Right lung (tissue), 2 donors: ENCODE measurements at regions not wholly inside any gene's neighbourhood (a gene's known extent, or its start where the extent isn't known, plus 50 kb on each side); places are given as distances from the start of the nearest gene placed in this dataset.
"Not testable (repeated sequence)": the region's sequence is repeated elsewhere in the genome, so short reads cannot be mapped to it uniquely, and the experiment has no call there.

ENCODE experiments used
- DNase-seq, 2 donors: peaks; one replicate each; pipeline ENCODE4 v3.0.0-alpha.2; 2013

DNA sequence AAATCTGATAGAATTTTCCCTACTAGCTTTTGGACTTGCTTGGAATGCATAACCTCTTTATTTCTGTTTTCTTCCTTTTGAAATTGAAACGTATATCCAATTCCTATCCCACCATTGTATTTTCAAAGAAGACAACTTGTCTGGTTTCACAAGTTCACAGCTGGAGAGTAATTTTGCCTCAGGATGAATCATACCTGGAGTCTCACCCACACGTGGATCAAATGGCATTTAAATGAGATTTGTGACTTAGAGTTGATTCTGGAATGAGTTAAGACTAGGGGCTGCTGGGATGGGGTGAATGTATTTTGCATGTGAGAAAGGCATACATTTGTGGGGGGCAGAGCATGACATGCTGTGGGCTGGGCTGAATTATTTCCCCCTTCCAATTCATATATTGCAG lies 516.5 kb upstream of the MGAT4C start:
- no peak for DNase-seq

DNA sequence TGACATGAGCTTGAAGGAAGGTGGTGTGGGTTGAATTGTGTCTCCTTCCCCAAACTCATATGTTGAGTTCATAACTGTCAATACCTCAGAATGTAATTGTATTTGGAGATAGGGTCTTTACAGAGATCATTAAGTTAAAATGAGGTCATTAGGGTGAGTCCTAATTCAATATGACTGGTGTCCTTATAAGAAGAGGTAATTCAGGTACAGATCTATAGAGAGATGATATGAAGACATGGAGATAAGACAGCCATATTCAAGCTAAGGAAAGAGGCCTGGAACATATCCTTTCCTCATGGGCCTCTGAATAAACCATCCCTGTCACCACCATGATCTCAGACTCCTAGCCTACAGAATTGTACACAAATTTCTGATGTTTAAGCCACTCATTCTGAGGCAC lies 514.7 kb upstream of the MGAT4C start:
- DNase-seq: no peak

DNA sequence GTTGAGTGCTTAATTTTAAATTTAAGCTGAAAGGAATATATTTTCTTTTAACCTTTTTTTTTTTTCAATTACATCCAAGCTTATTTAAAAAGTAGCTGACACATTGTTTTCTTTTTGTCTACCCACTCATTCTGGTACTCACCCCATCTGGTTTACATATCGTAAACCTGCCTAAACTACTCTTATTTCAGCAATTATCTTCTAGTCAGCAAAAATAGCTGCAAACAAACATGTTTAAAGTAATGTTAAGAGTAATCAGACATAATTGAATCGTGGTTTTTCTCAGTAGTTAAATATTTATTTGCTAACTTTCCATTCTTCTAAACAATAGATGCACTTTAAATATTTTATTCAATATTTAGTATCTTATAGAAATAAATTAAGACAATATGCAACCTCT lies 492.7 kb upstream of the MGAT4C start:
- DNase-seq: no peak

- no peak for DNase-seq
These were observed 488.5 kb upstream of the MGAT4C start for GRCh38 chr12:86744547-86745212.

DNA sequence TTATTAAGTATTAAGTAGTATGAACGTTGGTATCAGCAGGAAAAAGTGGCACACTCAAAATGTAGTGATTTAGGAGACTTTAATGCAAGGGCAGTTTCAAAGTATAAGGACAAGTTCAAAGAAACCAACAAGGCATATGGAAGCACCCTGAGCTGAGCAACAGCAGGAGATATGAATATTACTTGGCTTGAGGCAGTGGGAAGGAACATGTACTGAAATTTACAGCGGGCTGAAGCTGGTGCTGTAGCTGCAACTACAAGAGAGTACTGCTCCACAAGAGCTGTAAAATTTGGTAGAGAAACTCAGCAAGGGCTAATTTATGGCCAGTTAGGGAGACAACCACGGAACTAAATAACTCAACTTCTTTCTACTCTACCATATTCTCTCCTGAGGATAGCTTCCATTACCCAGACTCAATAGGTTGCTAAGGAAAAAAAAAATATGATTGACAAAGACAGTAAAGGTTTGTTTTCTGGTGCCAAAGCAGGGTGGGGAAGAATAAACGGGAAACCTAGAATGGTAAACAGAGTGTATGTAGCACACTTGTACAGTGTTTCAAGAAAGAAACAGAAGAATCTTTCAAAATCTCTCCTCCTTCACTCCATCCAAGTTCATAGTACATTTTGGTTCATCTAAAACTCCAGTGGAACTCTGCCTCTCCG lies 487.8 kb upstream of the MGAT4C start:
- no peak for DNase-seq

DNA sequence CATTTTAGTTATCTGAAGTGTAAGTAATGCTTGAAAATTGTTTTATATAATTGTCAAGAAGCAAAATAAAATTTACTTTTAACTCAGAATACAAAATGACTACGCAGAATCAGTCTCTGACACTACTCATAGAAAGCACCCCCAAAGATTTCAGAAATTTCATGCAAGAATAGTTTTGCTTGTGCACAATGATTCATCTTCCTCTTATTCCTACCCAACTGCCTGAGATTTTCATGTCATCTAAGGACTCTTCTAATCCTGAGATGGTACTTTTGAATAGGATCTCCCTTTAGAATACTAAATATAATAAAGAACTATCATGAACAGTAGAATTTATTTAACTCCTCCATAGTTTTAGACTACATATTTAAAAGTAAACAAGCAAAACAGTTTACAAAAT lies 485.3 kb upstream of the MGAT4C start:
- no peak for DNase-seq

GRCh38 chr12:86735851-86736250 lies 479.7 kb upstream of the MGAT4C start:
- DNase-seq: no peak

- no peak for DNase-seq
These were observed 478.9 kb upstream of the MGAT4C start for GRCh38 chr12:86735072-86735471.

GRCh38 chr12:86730233-86730632 lies 474.0 kb upstream of the MGAT4C start:
- no peak for DNase-seq

DNA sequence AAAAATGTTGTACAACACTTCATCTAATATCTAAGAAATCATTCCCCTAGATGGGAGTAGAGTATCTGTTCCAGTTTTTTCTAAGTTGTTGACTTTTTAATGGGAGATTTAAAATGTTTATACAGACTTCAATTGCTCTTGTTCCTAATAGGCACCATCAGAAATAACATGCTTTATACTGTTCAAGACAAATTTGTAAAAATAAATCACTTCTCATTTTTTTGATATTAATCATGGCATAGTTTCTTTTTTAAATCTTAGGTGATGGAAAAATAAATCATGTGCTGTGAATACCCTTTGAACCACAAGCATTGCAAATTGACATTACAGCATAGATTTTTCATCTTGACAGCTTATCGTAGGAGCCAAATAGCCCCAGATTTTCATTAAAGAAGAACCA lies 473.5 kb upstream of the MGAT4C start:
- no peak for DNase-seq

GRCh38 chr12:86727160-86727559 lies 471.0 kb upstream of the MGAT4C start:
- DNase-seq: peak in 1 of 2 donors; percentile 24

DNA sequence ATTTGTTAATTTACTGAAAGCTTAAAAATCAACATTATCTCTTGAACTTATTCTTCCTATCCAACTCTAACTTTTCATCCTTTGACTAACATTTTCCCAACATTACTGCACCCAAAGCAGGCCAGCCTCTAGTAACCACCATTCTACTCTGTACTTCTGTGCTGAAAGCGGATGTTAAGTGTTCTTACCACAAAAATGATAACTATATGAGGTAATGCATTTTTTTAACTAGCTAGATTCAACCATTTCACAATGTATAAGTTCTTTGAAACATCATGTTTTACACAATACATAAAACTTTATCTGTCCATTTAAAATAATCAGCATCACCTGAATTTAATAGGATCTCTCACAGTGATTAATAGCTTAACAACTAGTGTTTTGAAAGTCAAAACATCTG lies 468.5 kb upstream of the MGAT4C start:
- no peak for DNase-seq

DNA sequence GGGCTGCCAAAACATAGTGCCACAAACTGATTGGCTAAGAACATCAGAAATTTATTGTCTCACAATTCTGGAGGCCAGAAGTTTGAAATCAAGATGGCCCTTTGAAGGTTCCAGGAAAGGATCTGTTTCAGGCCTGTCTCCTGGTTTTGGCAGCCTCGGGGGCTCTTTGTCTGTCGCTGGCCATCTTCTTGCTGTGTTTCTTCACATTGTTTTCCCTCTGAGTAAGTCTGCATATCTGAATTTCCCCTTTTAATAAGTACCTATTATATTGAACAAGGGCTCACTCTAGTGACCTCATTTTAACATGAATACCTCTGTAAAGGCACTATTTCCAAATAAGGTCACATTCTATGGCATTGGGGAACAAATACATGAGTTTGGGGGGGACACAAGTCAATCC lies 467.1 kb upstream of the MGAT4C start:
- no peak for DNase-seq

- no peak for DNase-seq
These were observed 465.7 kb upstream of the MGAT4C start for GRCh38 chr12:86721713-86722397.

DNA sequence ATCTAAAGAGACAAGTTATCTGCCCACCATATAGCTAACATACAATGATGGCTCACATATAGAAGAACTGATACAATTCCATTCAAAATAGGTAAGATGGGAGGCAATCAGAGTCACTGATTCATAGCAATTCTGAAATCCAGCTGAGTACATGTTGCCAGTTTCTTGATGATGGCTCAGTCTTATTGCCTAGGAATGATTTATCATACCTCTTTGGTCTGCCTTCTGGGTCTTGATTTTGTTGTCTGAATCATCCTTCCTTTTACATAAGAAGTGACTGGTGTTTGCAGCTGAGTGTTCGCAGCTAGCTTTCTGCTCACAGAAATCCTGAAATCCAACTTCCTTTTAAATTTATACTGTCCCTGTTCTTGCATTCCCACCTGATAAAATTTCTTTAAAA lies 463.2 kb upstream of the MGAT4C start:
- DNase-seq: no peak

DNA sequence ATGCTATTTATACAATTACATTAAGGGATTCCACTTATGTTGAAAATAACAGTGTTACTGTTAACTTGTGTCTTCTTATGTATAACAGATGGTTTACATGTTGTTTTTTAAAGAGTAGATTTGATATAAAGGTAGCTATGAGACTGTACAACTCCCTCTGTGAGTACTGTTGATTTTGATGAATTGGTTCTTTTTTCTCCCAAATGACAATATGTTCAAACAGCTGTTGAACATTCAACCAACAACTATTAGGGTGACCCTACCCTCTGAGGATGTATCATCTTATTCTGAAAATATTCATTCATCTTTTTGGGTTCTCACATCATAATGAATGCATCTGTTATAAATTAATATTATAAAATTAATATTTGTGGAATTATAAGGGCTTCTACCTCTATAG lies 456.9 kb upstream of the MGAT4C start:
- DNase-seq: no peak

DNA sequence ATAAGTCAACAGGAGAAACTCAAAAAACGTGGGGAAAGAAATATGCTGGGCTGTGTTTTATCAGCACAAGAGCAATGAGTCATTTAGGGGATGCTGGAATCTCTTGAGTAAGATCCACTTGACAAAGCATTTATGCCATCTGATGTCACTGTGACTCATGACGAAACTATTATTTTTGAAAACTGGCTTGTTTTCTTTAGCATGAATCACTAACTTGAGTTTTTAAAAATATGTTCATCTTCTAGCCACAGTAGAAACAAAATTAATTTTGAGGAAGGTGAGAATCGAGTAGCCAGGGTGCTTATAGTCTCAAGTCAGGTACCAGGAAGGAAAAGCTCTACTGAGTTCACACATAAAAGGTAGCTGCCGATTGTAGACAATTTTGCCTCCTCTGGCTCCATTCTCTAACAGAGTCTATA lies 456.2 kb upstream of the MGAT4C start:
- DNase-seq: no peak

DNA sequence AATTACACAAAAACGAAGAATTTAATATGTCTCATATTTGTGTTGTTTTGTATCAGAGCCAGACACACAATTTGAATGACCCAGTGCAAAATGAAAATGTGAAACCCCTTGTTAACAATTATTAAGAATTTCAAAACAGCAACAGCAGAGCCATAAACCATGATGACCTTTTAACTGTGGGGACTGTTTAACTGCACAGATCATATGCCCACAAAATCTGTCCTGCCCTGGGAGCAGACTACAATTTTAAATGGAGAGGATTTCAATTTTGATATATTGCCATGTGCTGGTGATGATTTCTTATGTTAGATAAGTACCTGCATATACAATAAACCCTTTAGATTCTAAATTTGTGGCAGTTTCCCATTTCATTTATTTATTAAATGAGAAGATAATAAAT lies 455.5 kb upstream of the MGAT4C start:
- DNase-seq: no peak

DNA sequence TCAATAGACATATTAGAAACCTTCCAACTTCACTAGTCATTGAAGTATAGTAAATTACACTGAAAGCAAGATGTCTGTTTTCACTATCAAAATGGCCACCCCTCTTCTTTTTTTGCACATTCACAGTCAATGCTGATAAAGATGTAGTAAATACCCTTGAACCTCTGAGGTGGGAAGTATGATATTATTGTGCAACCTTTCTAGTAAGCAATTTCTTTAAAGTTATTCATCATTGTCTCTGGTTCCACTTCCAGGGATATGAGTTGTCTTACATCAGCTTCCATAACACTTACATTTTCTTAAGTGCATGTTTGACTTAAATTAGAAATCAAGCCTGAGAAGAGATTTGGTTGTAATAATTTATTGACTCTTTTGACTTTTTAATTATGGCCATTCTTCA lies 453.9 kb upstream of the MGAT4C start:
- DNase-seq: no peak

- not testable (repeated sequence) for DNase-seq
These were observed 452.8 kb upstream of the MGAT4C start for GRCh38 chr12:86709017-86709416.

- DNase-seq: peak; percentile 20 to 24
These were observed 442.4 kb upstream of the MGAT4C start for GRCh38 chr12:86698641-86698980.

DNA sequence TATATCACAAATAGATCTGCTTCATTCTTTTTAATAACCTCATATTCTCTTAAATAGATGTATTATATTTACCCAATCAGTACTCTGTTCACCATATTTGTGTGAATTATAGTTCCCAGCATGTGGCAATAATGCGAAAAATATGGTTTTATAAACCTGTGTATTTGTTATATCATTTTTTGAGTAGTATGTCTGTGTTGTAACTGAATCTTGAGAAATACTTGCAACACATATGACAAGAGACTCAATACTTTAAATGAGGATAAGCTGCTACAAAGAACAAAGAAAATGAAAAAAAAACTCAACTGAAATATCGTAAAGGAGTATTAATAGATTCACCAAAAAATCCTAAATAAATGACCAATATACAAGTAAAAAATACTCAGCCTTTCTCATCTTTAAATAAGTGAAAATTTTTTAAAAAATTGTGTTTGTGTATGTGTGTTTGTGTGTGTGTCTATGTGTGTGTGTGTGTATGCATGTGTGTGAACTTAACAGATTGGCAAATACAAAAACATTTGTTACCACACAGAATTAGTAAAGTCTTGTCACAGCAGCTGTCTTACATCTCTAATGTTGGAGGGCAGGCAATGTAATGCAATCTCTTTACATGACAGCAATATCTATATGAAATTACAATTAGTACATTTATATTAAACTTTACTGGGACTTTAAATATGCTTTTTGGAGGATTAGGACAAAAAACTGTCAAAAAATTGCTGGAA lies 441.9 kb upstream of the MGAT4C start:
- DNase-seq: peak; percentile 18 to 31
